HS-27A (cell line): ENCODE measurements at regions not wholly inside any gene's neighbourhood (a gene's known extent, or its start where the extent isn't known, plus 50 kb on each side); places are given as distances from the start of the nearest gene placed in this dataset.

Experiments
- DNase-seq: peaks from one replicate; pipeline ENCODE4 v3.0.0-alpha.2; 2012; ENCODE audit warnings: low read depth, missing footprints

DNA sequence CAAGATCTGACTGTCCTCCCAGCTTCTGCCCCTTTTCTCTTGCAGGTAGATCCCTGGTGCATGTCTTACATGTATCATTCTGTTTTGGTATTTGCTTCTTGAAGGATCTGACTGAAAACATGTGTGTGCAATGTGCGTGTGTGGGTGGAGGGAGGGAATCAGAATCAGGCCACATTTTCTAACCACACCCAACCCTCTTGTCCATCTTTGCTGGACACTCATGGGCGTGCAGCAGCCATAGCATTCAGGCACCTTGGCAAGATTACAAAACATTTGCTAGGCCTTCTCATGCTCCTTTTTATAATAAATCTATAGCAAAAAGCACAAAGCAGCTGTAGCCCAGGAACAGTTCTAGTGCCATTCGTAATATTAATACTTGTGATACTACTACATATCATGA, 233.6 kb upstream of the E2F7 start:
- no peak for DNase-seq

DNA sequence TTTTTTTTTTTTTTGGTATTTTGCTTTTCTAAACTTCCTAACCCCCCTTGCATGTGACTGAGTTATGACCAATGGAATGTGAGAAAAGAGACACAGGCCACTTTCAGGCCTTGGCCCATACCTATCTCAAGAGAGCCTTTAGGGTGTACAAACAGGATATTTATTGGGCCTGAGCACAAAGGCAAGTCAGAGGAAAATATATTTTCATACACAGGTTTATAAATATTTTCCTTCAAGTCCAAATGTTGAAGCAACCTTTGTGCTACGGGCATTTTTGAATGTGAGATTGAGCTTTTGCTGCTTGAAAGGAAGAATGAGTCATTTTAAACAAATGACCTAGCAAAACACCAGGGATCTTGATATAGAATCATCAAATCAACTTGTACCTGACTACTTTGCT, 228.6 kb upstream of the E2F7 start:
- peak; percentile 29 for DNase-seq

DNA sequence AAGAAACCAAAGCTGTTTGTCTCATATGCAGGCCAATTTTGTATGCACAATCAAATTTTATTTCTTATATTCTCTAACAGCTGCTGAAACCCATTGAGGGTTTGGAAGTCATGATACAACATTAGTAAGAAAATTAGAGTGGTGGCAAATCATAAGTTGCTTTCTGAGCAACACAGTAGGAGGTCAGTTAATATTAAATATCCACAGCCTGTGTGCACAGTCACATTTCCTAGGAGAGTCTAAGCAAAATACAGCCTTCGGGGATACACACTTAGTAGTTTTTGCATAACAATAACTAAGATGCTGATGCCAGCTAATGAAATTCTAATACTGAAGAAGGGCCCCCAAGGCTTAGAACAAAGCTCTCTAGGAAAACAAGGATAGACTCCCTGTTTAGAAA, 209.6 kb upstream of the E2F7 start:
- no peak for DNase-seq

DNA sequence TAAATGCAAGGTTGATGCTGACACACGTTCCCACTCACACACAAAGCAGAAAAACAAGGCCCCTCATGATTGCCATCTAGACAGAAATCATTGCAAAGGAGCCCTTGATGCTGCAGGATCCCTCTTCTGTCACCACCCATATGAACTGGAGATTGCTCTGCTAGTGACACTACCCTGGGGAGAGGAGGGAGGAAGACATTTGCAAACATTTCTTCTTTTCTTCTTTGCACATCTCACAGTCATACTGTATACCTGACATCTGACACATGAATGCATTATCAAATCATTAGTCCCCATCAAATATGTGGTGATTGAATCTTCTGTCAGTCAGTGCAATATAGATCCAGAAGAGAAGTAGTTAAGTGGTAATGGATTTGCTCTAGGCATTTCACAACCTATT, 208.5 kb upstream of the E2F7 start:
- no peak for DNase-seq

DNA sequence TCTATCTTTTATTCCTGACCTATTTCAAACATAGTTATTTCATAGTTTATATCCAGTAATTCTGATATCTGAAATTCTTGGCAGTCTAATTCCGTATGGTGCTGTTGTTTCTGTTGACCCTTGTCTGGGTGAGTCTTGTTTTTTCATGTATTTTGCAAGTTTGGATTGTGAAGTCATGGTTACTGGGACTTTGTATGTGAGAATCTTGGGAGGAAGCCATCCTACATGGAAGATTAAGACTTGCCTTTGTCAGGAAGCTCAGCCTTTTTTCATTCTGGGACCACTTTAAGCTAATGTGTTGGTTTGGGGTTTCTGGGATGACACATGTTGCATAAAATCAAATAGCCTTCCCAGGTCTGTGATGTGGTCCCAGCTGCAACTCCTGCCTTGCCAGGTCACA, 191.6 kb upstream of the E2F7 start:
- DNase-seq: no peak

DNA sequence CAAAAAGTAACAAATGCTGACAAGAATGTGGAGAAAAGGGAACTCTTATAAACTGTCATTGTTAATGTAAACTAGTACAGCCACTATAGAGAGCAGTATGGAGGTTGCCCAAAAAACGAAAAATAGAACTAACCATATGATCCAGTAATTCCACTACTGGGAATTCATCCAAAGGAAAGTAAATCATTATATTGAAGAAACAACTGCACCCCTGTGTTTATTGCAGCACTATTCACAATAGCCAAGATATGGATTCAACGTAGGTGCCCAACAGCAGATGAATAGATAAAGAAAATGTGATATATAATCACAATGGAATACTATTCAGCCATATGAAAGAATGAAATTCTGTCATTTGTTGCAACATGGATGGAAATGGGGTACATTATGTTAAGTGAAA, 188.0 kb upstream of the E2F7 start:
- no peak for DNase-seq

DNA sequence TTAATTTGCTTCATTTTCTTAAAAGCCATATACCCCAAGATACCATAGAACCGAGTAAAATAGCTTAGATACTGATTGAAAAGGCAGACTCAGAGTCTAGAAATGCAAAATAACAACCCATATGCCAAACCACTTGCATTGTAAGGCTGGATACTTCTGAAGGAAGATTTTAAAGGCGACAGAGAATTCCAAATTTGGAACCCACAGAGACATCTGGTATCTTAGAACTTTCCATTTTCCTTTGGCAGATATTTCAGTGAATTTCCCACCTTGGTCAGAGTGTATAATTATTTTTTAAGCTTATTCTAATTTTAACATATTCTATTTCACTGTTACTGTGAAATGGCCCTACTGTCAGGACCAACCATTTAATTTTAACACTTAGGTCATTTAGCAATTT, 186.4 kb upstream of the E2F7 start:
- DNase-seq: no peak

DNA sequence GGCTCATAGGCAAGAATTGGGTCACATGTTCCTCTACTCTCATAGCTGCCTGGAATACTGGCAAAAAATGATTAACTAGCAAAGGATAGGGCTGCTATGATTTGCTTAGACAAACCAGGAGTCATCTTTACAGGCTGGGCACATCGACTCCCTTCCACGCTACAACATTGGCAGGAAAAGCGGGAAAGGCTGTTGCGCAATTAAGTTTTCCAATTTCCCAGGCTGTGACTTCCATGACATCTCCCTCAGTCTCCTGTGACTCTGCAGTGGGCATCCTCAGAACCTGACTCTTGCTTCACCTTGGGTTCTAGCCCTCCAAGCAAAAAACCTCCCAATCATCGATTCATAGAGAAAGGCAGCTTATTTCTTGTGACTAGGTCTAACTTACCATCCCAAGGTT, 184.5 kb upstream of the E2F7 start:
- no peak for DNase-seq

DNA sequence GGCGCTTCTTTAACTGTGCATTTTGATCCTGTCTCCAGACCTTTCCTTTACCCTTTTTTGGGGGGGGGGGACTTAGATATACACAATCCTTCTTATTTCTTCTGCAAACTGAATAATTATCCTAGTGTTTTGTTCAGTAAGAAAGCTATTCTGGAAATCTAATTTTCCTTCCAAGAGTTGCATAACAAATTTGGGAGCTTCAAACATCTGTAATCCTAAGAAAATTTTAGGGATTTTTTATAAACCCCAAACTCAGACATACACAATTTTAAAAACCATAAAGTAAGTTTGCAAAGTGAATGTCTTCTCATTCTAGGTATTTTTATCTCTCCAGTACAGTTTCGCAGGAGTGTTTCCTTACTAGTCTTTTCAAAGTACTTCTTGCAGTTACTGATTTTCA, 182.7 kb upstream of the E2F7 start:
- no peak for DNase-seq

DNA sequence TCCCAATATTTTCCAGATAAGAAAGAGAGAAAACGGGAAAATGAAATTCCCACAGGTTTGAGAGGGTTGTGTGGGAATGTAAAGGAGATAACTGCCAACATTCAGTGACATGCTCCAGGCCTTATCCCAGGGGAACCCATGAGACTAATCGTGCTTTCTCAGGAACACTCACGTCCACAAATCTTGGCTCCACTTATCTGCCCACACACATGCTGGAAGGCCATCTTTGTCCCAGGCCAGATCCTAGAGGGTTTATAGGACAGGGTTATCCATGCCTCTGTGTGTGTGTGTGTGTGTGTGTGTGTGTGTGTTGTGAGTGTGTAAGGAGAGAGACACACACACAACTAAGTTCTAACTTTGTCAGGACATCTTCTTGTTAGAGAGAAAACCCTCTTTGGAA, 182.2 kb upstream of the E2F7 start:
- DNase-seq: no peak

DNA sequence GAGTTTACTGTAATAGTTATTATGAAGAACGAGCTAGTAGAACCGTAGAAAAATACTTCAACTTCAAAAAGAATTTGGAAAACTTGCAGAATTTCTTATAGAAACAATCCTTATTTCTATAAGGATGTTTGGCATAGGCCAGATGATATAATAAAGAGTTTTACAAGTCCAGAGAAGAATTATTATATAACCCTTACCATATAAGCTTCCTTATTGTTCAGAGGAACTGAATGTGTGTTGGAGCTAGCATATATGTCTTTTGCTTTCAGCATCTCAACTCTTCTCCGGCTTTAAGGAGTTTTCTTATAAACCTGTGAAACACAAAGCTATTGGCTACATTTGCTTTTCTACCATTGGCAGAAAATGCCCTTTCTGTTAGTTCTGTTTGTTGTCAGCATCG, 178.0 kb upstream of the E2F7 start:
- no peak for DNase-seq

DNA sequence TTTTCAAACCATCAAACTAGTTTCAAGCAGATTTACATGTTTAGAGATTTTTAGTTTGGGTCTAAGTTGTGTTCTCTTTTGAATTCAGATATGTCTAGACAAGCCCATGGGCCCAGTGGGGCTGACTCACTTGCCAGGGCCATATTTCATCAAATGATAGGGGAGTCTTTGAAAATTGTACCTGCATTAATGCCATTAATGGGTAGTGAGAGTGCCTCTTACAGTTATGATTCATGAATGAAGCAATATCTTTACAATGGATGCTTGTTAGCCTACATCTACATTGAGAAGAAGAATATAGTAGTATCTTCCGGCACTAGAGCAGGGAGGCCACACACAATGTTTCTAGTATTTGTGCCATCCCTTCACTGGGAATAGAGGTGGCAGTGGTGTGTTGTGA, 174.2 kb upstream of the E2F7 start:
- DNase-seq: no peak

DNA sequence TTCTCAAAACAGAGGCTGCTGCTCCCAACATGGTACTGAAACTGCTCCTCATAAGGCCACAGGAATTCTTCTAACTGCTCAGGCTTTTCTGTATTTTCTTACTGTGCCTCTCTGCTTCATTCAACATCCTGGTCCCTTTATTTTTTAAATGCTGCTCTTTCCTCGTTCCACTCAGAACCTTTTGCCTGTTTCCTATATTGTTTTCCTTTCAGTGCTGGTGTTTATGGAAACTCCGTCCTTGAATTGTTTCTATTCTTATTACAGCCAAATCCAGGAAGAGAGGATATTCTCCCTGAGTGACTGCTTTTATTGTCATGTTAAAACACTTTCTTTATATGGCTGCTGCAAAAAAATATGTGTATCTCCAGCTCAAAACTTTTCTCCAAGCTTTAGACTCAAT, 173.0 kb upstream of the E2F7 start:
- DNase-seq: no peak

DNA sequence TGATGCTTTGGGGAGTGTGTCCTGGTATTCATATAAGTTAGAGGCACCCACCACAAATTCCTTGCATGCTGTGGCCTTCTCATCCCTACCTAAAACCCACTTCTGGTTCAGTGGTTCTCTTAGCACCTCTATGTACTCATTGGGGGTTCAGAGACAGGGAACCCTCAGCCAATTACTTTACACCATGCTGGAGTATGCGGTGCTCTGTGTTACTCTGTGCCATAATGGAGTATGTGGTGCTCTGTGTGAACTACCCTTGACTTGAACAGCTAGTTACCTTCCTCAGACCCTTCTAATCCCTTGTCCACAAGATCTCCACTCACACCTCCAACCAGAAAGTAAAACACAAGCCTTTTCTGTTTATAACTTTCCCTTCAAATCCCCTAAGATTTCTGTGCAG, 172.5 kb upstream of the E2F7 start:
- no peak for DNase-seq

DNA sequence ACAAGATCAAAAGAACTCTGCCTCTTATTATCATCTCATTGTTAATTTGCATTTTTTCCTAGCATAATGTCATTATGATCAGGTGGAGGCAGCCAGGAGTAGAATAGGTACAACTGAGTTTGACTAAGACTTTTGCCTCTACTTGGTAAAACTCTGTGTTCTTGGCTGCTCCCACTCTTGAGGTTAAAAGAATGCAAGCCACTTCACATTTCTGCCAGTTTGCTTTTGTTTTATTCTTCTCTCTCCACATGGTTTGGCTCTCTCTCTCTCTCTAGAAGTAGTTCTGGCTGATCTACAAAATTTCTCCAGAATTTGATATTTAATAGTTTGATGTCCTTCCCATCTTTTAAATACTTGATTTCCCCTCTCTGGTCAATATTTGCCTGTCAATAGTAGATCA, 170.7 kb upstream of the E2F7 start:
- DNase-seq: no peak

DNA sequence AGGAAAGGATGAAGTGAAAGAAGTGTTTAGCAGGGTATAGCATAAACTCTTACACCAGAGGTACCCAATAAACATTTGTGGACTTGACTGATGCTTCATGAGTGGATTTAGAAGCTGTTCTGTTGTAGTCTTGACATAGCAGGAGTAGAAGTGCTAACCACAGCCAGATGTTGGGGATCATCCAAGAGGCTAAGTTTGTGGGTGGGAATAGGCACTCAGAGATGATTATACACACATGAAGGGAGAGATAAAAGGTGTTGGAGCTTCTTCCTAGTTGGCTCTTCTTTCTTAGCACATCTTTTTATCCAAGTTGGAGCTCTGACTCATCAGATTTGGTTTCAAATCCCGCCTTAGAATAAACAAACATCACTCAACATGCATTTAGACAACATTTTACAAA, 166.7 kb upstream of the E2F7 start:
- DNase-seq: no peak

DNA sequence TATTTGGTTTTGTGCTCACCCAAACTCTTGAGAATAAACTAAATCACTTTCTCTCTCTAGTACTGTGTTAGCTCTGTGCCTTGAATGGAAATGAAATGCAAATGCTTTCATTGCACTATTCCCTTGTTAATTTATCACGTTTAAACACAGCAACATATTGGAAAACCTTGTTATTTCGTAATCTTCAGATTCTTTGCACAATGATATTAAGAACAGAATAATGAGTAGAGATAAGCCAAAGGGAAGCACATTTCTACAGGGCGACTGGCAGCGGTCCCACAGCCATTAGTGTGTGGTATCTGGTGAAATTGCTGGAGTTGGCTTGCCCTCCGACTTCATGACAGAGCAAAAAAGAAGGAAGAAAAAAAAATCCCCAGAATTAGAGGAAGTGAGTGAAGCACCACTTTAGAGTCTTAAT, 166.1 kb upstream of the E2F7 start:
- no peak for DNase-seq

DNA sequence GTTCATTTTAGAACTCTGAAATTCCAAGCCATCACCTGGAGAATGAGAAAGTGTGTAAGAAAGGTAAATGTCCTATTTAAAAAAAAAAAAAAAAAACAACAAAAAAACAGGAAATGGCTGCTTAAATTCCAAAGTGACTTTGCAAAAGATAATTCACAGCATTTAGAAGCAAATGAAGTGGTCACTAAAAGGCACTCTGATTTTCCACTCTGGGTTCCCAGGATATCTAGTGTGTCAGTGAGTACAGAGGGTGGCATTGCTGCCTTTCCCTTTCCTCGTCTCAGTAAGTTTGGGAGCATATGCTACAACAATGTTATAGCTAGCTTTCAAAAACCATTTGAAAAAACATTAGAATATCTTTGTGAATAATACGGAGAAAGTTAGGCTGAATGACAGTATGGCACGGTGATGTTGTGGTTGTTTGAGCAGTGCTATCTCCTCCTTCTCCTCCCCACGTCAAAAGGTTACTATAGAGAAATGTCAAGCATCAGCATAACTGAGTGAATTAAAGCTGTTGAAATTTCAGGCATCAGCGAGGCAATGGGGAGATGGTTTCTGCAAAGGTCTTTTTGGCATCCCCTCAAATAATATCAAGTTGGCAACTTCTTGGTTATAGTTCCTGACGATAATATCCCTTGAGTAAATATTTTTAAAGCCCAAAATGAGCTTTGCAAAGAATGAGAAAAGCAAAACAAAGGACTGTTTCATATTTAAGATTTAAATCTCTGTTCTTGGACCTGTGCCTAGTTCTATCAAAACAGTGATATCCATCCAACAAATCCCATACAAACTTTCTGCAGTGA, 164.5 kb upstream of the E2F7 start:
- no peak for DNase-seq

DNA sequence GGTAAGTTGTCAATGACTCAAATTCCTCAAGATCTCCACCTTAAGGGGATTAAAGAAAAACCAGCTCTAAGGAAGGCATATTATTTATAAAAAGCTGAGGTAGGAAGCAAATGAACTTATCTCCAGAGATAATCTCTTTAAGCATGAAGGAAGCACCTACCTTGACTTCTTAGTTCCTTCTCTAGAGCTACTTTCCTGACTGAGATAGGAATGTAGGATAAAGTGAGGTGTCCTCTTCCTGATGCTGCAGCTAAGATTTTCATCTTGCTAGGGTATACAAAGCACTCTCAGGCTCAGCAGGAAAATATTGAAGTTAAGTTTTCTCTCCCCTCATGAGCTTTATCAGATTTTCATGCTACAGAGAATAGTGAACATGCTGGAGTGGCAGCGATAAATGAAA, 163.0 kb upstream of the E2F7 start:
- no peak for DNase-seq

DNA sequence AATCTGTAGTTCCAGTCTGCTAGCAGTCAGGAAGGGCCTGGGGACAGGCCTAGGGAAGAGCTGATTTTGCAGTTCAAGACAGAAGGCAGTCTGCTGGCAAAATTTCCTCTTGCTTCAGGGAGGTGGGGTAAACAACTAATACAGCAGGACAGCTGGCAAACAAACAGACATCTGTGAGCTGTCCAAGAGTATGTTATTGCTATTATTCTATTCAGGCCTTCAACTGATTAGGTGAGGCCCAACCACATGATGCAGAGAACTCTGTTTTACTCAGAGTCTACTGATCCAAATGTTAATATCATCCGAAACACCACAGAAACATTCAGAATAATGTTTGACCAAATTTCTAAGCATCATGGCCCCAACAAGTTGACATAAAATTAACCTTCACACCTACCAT, 161.0 kb upstream of the E2F7 start:
- DNase-seq: no peak

DNA sequence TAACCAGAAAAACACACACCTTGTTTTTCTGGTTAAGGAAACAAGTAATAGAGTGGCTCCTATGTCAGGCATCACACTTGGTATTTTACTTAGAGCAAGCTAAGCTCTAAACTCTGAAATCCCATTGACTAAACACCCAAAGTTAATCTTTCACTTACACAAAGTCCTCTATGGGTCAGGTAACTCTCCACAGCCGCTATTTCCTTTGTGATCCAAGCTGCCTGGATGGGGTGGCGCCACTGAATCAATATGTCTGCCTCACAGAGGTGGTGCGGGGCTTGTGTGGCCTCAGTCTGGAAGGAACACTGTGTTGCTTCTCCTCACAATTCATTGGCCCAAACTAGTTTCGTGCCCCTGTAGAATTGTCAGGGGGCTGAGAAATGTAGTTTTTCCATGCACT, 160.0 kb upstream of the E2F7 start:
- DNase-seq: no peak

DNA sequence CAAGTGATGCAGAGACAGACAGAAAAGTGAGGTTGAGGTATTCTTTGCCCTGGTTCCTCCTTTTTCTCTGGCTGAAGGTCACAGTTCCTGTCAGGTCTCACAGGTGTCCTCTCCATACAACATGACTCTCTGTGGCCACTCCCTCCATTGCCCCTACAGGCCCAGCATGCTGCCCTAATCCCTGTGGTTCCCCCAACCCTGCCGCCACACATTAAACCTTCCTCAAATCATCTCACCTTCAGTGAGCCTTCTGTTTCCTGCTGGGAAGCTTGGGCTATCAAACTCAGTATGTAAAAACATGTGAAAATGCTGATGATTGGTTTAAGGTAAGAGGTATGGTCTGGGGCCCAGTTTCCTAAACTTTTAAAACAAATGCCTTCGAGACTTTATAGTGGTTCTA, 159.0 kb upstream of the E2F7 start:
- DNase-seq: no peak

DNA sequence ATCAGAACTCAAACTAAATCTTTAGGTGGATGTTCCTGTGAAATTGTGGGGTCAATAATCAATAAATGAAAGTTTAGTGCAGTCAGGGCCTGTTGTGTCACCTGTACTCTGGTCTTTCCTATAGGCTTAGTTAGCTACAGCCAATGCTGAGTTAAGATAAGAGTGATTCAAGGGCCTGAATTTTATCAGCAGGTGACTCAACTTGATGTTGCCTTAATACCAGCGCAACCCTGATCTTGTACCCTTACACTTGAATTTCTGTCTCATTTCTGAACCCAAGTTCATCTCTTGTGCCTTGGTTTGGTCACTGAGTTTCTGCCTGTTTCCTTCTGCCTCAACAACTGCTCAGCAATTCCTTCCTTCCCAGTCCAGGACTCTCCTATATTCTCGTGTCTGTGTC, 157.0 kb upstream of the E2F7 start:
- DNase-seq: no peak

DNA sequence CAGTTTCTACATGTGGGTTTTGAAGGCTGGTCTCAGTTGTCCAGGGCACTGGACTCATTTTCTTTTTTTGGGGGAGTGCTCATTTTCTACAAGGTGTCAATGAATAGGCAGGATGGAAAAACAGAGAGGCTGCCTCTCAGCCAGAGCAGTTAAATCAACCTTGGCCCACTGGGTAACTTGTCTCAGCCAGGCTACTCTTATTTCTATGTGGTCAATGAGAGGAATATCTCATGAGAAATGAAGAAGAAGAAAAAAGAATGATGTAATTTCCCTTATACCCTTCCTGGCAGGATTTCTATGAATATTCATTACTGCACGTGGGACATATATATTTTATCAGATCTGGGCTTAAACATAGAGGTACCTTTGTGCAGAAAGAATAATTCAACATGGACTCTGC, 155.2 kb upstream of the E2F7 start:
- no peak for DNase-seq

DNA sequence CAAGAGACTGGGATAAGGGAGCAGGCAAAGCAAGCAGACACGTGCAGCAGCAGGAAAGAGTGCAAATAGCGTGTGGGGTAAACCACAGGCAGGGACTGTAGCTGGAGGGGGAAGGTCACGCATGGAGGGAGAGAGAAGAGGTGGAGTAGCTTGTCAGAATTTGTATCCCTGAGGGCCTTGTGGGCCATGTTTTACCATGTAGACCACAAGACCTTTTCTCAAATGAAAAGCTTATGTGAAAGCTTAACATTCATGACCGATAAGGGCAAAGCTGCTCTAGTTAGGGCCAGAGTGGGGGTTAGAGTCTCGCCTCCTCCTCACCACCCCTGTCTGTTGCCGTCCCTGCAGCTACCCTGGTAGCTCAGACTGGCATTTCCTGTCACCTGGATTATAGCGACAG, 152.9 kb upstream of the E2F7 start:
- no peak for DNase-seq
